ENCODE measurements at regions not wholly inside any gene's neighbourhood (a gene's known extent, or its start where the extent isn't known, plus 50 kb on each side); places are given as distances from the start of the nearest gene placed in this dataset.

DNA sequence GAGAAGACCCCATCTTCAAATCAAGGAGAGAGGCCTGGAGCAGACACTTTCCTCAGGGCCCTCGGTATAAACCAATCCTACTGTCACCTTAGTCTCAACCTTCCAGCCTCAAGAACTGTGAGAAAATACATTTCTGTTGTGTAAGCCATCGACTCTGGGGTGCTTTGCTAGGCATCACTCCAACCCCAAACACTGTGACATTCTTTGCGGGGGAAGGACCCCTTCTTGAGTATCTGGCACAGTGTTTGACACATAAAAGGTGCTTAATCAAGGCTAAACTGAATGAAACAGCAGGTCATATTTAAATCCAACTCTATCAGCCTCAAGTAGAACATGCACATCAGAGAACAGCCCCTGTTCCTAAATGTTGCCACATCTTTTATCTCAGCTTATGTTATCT, 558.1 kb downstream of the INSC start:
- no peak for DNase-seq
- no peak for ATAC-seq (ENCODE audit: insufficient read depth, low read depth)
- Histone ChIP-seq H3K79me2 (ENCODE audit: insufficient read depth, low read length) (no peaks in the 10 kb centered on the region), H3K36me3 (ENCODE audit: insufficient read depth, low read length) (no peaks in the 10 kb centered on the region), H2AFZ (ENCODE audit: low read depth, low read length) (no peak overlapping the region), H3K4me3 (ENCODE audit: low read depth in 1 of 2, low read length in 2 of 2) (no peak overlapping the region), H4K20me1 (ENCODE audit: insufficient read depth, low read length) (no peaks in the 10 kb centered on the region), H3K27ac (ENCODE audit: low read length) (no peak overlapping the region), H3K9ac (ENCODE audit: low read depth, low read length) (no peak overlapping the region), H3K4me1 (ENCODE audit: insufficient read depth, low read length) (no peaks in the 10 kb centered on the region), H3K4me2 (ENCODE audit: insufficient read depth, low read length) (no peak overlapping the region), H3K9me3 (ENCODE audit: insufficient read depth, low read length, severe bottlenecking) (peaks cover 6% of the 10 kb centered on the region), H3K27me3 (ENCODE audit: insufficient read depth, low read length, poor library complexity) (peaks cover 2% of the 10 kb centered on the region)
- no peak for TF ChIP-seq EZH2 (IDR thresholded peaks at IDR 0.05; ENCODE audit: borderline replicate concordance, low read depth, low read length, severe bottlenecking)
- TF ChIP-seq, protein P1, sequence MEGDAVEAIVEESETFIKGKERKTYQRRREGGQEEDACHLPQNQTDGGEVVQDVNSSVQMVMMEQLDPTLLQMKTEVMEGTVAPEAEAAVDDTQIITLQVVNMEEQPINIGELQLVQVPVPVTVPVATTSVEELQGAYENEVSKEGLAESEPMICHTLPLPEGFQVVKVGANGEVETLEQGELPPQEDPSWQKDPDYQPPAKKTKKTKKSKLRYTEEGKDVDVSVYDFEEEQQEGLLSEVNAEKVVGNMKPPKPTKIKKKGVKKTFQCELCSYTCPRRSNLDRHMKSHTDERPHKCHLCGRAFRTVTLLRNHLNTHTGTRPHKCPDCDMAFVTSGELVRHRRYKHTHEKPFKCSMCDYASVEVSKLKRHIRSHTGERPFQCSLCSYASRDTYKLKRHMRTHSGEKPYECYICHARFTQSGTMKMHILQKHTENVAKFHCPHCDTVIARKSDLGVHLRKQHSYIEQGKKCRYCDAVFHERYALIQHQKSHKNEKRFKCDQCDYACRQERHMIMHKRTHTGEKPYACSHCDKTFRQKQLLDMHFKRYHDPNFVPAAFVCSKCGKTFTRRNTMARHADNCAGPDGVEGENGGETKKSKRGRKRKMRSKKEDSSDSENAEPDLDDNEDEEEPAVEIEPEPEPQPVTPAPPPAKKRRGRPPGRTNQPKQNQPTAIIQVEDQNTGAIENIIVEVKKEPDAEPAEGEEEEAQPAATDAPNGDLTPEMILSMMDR (IDR thresholded peaks at IDR 0.05; ENCODE audit: borderline replicate concordance, extremely low read depth, low read length, poor library complexity, severe bottlenecking): no peak

DNA sequence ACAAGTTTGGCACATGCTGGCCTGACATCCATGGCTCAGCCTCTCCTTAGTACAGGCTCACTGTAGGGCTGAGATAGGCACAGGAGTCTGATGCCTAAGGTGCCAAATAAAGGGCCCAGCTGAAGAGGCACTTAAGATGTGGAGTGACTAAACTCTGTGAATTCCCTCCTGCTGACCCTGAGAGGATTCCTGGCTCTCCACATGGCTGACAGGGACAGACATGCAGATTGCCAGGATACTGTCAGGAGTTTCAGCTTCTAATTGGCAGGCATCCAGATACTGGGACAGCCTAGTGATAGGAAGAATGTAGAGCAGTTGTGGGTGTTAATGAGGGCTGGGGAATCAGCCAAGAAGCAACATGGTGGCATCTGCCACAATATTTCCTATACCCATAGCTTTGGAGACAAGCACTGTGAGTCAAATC, 558.7 kb downstream of the INSC start:
- Histone ChIP-seq H3K36me3 (ENCODE audit: insufficient read depth, low read length) (no peaks in the 10 kb centered on the region), H3K9ac (ENCODE audit: low read depth, low read length) (no peak overlapping the region), H3K27ac (ENCODE audit: low read length) (no peak overlapping the region), H2AFZ (ENCODE audit: low read depth, low read length) (no peak overlapping the region), H3K4me3 (ENCODE audit: low read depth in 1 of 2, low read length in 2 of 2) (no peak overlapping the region), H3K79me2 (ENCODE audit: insufficient read depth, low read length) (no peaks in the 10 kb centered on the region), H4K20me1 (ENCODE audit: insufficient read depth, low read length) (no peaks in the 10 kb centered on the region), H3K4me1 (ENCODE audit: insufficient read depth, low read length) (no peaks in the 10 kb centered on the region), H3K27me3 (ENCODE audit: insufficient read depth, low read length, poor library complexity) (no peaks in the 10 kb centered on the region), H3K9me3 (ENCODE audit: insufficient read depth, low read length, severe bottlenecking) (peaks cover 10% of the 10 kb centered on the region), H3K4me2 (ENCODE audit: insufficient read depth, low read length) (no peak overlapping the region)
- DNase-seq (no peak), ATAC-seq (ENCODE audit: insufficient read depth, low read depth) (no peak)
- TF ChIP-seq, protein P1 (IDR thresholded peaks at IDR 0.05; ENCODE audit: borderline replicate concordance, extremely low read depth, low read length, poor library complexity, severe bottlenecking): no peak
- TF ChIP-seq EZH2 (IDR thresholded peaks at IDR 0.05; ENCODE audit: borderline replicate concordance, low read depth, low read length, severe bottlenecking): no peak

DNA sequence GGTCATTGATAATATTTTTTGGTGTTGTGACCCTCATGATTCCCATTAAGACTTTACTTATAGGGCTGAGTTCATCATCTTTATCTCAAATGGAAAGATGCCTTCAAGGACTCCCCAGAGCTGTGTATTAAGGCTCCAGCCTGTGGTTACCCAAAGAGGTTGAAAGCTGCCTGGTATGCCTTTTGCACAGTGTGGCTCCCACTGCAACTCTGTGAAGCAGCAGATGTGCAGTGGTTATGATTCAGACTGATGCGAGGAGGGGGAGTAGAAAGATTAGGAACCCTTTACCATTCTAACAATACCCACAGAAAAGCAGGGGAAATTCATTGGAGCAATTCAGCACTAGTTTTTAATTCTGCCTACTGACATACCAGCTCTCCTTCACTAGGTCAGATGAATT, 560.0 kb downstream of the INSC start:
- Histone ChIP-seq H3K9ac (ENCODE audit: low read depth, low read length) (no peak overlapping the region), H3K4me1 (ENCODE audit: insufficient read depth, low read length) (no peaks in the 10 kb centered on the region), H2AFZ (ENCODE audit: low read depth, low read length) (no peak overlapping the region), H3K27me3 (ENCODE audit: insufficient read depth, low read length, poor library complexity) (no peaks in the 10 kb centered on the region), H3K36me3 (ENCODE audit: insufficient read depth, low read length) (no peaks in the 10 kb centered on the region), H3K4me2 (ENCODE audit: insufficient read depth, low read length) (no peak overlapping the region), H3K9me3 (ENCODE audit: insufficient read depth, low read length, severe bottlenecking) (peaks cover 10% of the 10 kb centered on the region), H4K20me1 (ENCODE audit: insufficient read depth, low read length) (no peaks in the 10 kb centered on the region), H3K79me2 (ENCODE audit: insufficient read depth, low read length) (no peaks in the 10 kb centered on the region), H3K4me3 (ENCODE audit: low read depth in 1 of 2, low read length in 2 of 2) (no peak overlapping the region), H3K27ac (ENCODE audit: low read length) (no peak overlapping the region)
- ATAC-seq (ENCODE audit: insufficient read depth, low read depth): no peak
- no peak for TF ChIP-seq EZH2 (IDR thresholded peaks at IDR 0.05; ENCODE audit: borderline replicate concordance, low read depth, low read length, severe bottlenecking)
- TF ChIP-seq, protein P1 (IDR thresholded peaks at IDR 0.05; ENCODE audit: borderline replicate concordance, extremely low read depth, low read length, poor library complexity, severe bottlenecking): no peak
- no peak for DNase-seq

DNA sequence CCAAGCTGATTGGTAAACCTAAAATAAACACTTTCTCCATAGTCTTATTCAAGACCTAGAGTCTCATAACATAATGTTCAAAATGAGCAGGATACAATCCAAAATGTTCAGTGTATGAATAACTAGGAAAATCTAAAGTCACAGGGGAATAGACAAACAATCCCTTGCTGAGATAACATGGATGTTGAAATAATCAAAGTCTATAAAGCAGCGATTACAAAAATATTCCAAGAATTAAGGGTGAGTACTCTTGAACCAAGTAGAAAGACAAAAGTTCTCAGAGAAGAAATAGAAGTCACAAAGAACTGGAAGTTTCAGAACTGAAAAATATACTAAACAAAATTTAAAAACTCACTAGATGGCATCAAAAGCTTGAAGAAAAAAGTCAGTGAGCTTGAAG, 561.0 kb downstream of the INSC start:
- H3K4me3 ChIP-seq (ENCODE audit: low read depth in 1 of 2, low read length in 2 of 2): no peak overlapping the region
- H3K79me2 ChIP-seq (ENCODE audit: insufficient read depth, low read length): no peaks in the 10 kb centered on the region
- no peak overlapping the region for H2AFZ ChIP-seq (ENCODE audit: low read depth, low read length)
- H3K27me3 ChIP-seq (ENCODE audit: insufficient read depth, low read length, poor library complexity): no peaks in the 10 kb centered on the region
- TF ChIP-seq, protein P1 (IDR thresholded peaks at IDR 0.05; ENCODE audit: borderline replicate concordance, extremely low read depth, low read length, poor library complexity, severe bottlenecking): no peak
- TF ChIP-seq EZH2 (IDR thresholded peaks at IDR 0.05; ENCODE audit: borderline replicate concordance, low read depth, low read length, severe bottlenecking): no peak
- H3K4me1 ChIP-seq (ENCODE audit: insufficient read depth, low read length): no peaks in the 10 kb centered on the region
- H3K27ac ChIP-seq (ENCODE audit: low read length): no peak overlapping the region
- DNase-seq: no peak
- H3K9ac ChIP-seq (ENCODE audit: low read depth, low read length): no peak overlapping the region
- peaks cover 10% of the 10 kb centered on the region for H3K9me3 ChIP-seq (ENCODE audit: insufficient read depth, low read length, severe bottlenecking)
- H3K4me2 ChIP-seq (ENCODE audit: insufficient read depth, low read length): no peak overlapping the region
- no peaks in the 10 kb centered on the region for H3K36me3 ChIP-seq (ENCODE audit: insufficient read depth, low read length)
- no peak for ATAC-seq (ENCODE audit: insufficient read depth, low read depth)
- no peaks in the 10 kb centered on the region for H4K20me1 ChIP-seq (ENCODE audit: insufficient read depth, low read length)
